NB4 (cell line): ENCODE measurements at regions not wholly inside any gene's neighbourhood (a gene's known extent, or its start where the extent isn't known, plus 50 kb on each side); places are given as distances from the start of the nearest gene placed in this dataset.

Experiments used
- POLR2A ChIP-seq: IDR thresholded peaks from 2 replicates; pipeline ENCODE4 v1.6.1; 2011; ENCODE audit warnings: mild to moderate bottlenecking; ENCODE audit not compliant: insufficient read length; ENCODE audit errors: extremely low read depth
- TF ChIP-seq, protein P1 (sequence below): IDR thresholded peaks from 2 replicates; pipeline ENCODE4 v1.6.1; 2011; ENCODE audit warnings: low read depth, low read length

DNA sequence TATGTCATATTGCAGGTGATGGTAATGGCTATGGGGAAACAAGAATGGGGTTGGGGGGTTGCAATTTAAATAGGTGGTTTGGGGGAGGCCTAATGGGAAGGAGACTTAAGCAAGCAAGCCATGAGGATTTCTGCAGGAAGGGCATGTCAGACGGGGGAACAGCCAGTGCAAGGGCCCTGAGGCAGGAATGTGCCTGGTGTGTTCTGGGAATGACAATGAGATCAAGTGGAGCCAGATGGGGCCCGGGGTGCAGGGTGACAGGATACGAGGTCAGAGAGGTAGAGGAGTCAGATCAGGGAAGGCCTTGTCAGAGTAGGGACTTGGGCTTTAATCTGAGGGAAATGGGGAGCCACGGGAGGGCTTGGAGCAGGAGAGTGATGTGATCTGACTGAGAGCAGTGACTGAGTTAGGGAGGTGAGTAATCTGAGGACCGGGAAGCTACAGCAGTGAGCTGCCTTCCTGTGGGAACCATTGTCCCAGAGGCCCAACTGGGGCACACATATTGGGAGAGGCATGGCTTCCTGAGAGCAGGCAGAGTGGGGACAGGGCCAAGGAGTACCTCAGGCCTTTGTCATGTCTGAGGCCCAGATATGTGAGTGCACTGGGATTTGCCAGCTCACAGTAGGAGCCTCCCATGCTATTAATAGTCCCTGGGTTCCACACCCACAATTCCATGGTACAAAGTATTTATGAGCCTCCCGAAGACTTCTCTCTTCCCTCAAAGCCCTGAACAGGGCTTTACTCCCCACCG is 139.8 kb downstream of the BCOR start:
- no peak for TF ChIP-seq POLR2A
- TF ChIP-seq, protein P1, sequence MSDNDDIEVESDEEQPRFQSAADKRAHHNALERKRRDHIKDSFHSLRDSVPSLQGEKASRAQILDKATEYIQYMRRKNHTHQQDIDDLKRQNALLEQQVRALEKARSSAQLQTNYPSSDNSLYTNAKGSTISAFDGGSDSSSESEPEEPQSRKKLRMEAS, result no peak
